ENCODE measurements at regions not wholly inside any gene's neighbourhood (a gene's known extent, or its start where the extent isn't known, plus 50 kb on each side); places are given as distances from the start of the nearest gene placed in this dataset.

- no CpG with 5 or more reads among the region's 5 CpGs for WGBS (ENCODE audit: extremely low coverage, insufficient coverage, insufficient read length)
- Histone ChIP-seq H4K8ac (ENCODE audit: low read depth, low read length) (no peak overlapping the region), H2AFZ (ENCODE audit: insufficient read depth, low read length, poor library complexity) (no peak overlapping the region)
Observed at GRCh38 chr2:7780321-7780720, 863.1 kb downstream of the RNF144A start.

GRCh38 chr2:7785700-7786099, 868.5 kb downstream of the RNF144A start:
- no peak overlapping the region for H2BK120ac ChIP-seq (ENCODE audit: insufficient read depth, low read length, poor library complexity)
- H4K12ac ChIP-seq (ENCODE audit: low read depth, low read length), result no peak overlapping the region
- no peak overlapping the region for H2AK5ac ChIP-seq (ENCODE audit: low read length)
- H3K9ac ChIP-seq (ENCODE audit: low read length), result no peak overlapping the region
- H4K8ac ChIP-seq (ENCODE audit: low read depth, low read length), result no peak overlapping the region
- H3K27ac ChIP-seq (ENCODE audit: low read depth, low read length), result no peak overlapping the region
- no peak overlapping the region for H3K18ac ChIP-seq (ENCODE audit: low read length)
- H4K91ac ChIP-seq (ENCODE audit: low read depth, low read length), result no peak overlapping the region
- H3K23ac ChIP-seq (ENCODE audit: low read length), result no peak overlapping the region
- no peaks in the 10 kb centered on the region for H3K4me1 ChIP-seq (ENCODE audit: control insufficient read depth in 1 of 2, insufficient read depth in 2 of 2, low read length in 2 of 2)
- H3K14ac ChIP-seq (ENCODE audit: low read length), result no peak overlapping the region
- H3K79me1 ChIP-seq (ENCODE audit: low read length), result no peaks in the 10 kb centered on the region
- no peak for DNase-seq
- no peaks in the 10 kb centered on the region for H3K79me2 ChIP-seq (ENCODE audit: control insufficient read depth, insufficient read depth, low read length, poor library complexity)
- H2BK5ac ChIP-seq (ENCODE audit: low read depth, low read length, poor library complexity), result no peak overlapping the region
- H3K4me3 ChIP-seq (ENCODE audit: low read depth, low read length), result no peak overlapping the region
- no peaks in the 10 kb centered on the region for H3K36me3 ChIP-seq (ENCODE audit: control insufficient read depth in 1 of 2, insufficient read depth in 2 of 2, low read length in 2 of 2)
- H3K27me3 ChIP-seq (ENCODE audit: insufficient read depth, low read length), result no peaks in the 10 kb centered on the region
- no peaks in the 10 kb centered on the region for H3K9me3 ChIP-seq (ENCODE audit: insufficient read depth, low read depth, low read length)
- H2BK12ac ChIP-seq (ENCODE audit: low read length), result no peak overlapping the region
- H3K4me2 ChIP-seq (ENCODE audit: low read length), result no peak overlapping the region
- H3K4ac ChIP-seq (ENCODE audit: low read depth, low read length), result no peak overlapping the region
- H2AFZ ChIP-seq (ENCODE audit: insufficient read depth, low read length, poor library complexity), result no peak overlapping the region
- no CpG with 5 or more reads among the region's 4 CpGs for WGBS (ENCODE audit: extremely low coverage, insufficient coverage, insufficient read length)

More at GRCh38 chr2:7780321-7780720, 863.1 kb downstream of the RNF144A start:
- Histone ChIP-seq H3K14ac (ENCODE audit: low read length) (no peak overlapping the region), H2AK5ac (ENCODE audit: low read length) (no peak overlapping the region), H3K9me3 (ENCODE audit: insufficient read depth, low read depth, low read length) (no peaks in the 10 kb centered on the region), H3K23ac (ENCODE audit: low read length) (no peak overlapping the region), H3K4me1 (ENCODE audit: control insufficient read depth in 1 of 2, insufficient read depth in 2 of 2, low read length in 2 of 2) (no peaks in the 10 kb centered on the region), H3K4me3 (ENCODE audit: low read depth, low read length) (no peak overlapping the region), H4K12ac (ENCODE audit: low read depth, low read length) (no peak overlapping the region), H3K18ac (ENCODE audit: low read length) (no peak overlapping the region), H3K79me2 (ENCODE audit: control insufficient read depth, insufficient read depth, low read length, poor library complexity) (no peaks in the 10 kb centered on the region), H3K9ac (ENCODE audit: low read length) (no peak overlapping the region), H3K79me1 (ENCODE audit: low read length) (no peaks in the 10 kb centered on the region), H3K27me3 (ENCODE audit: insufficient read depth, low read length) (no peaks in the 10 kb centered on the region), H4K91ac (ENCODE audit: low read depth, low read length) (no peak overlapping the region), H3K4me2 (ENCODE audit: low read length) (no peak overlapping the region), H2BK120ac (ENCODE audit: insufficient read depth, low read length, poor library complexity) (no peak overlapping the region), H3K27ac (ENCODE audit: low read depth, low read length) (no peak overlapping the region), H2BK5ac (ENCODE audit: low read depth, low read length, poor library complexity) (no peak overlapping the region), H2BK12ac (ENCODE audit: low read length) (no peak overlapping the region), H3K36me3 (ENCODE audit: control insufficient read depth in 1 of 2, insufficient read depth in 2 of 2, low read length in 2 of 2) (no peaks in the 10 kb centered on the region), H3K4ac (ENCODE audit: low read depth, low read length) (no peak overlapping the region)
- no peak for DNase-seq

GRCh38 chr2:7788736-7789135, 871.5 kb downstream of the RNF144A start:
- no peak overlapping the region for H2AK5ac ChIP-seq (ENCODE audit: low read length)
- no peak overlapping the region for H3K23ac ChIP-seq (ENCODE audit: low read length)
- no peak overlapping the region for H2AFZ ChIP-seq (ENCODE audit: insufficient read depth, low read length, poor library complexity)
- no peaks in the 10 kb centered on the region for H3K36me3 ChIP-seq (ENCODE audit: control insufficient read depth in 1 of 2, insufficient read depth in 2 of 2, low read length in 2 of 2)
- H3K79me2 ChIP-seq (ENCODE audit: control insufficient read depth, insufficient read depth, low read length, poor library complexity), result no peaks in the 10 kb centered on the region
- no peak overlapping the region for H3K18ac ChIP-seq (ENCODE audit: low read length)
- no peak overlapping the region for H4K91ac ChIP-seq (ENCODE audit: low read depth, low read length)
- no peak overlapping the region for H4K12ac ChIP-seq (ENCODE audit: low read depth, low read length)
- no peaks in the 10 kb centered on the region for H3K27me3 ChIP-seq (ENCODE audit: insufficient read depth, low read length)
- H3K4me2 ChIP-seq (ENCODE audit: low read length), result no peak overlapping the region
- H3K79me1 ChIP-seq (ENCODE audit: low read length), result no peaks in the 10 kb centered on the region
- no peak overlapping the region for H3K4me3 ChIP-seq (ENCODE audit: low read depth, low read length)
- no peak overlapping the region for H3K14ac ChIP-seq (ENCODE audit: low read length)
- no peaks in the 10 kb centered on the region for H3K9me3 ChIP-seq (ENCODE audit: insufficient read depth, low read depth, low read length)
- no peaks in the 10 kb centered on the region for H3K4me1 ChIP-seq (ENCODE audit: control insufficient read depth in 1 of 2, insufficient read depth in 2 of 2, low read length in 2 of 2)
- H4K8ac ChIP-seq (ENCODE audit: low read depth, low read length), result no peak overlapping the region
- no peak overlapping the region for H2BK120ac ChIP-seq (ENCODE audit: insufficient read depth, low read length, poor library complexity)
- H3K27ac ChIP-seq (ENCODE audit: low read depth, low read length), result no peak overlapping the region
- H3K4ac ChIP-seq (ENCODE audit: low read depth, low read length), result no peak overlapping the region
- no CpG with 5 or more reads among the region's 8 CpGs for WGBS (ENCODE audit: extremely low coverage, insufficient coverage, insufficient read length)
- no peak overlapping the region for H3K9ac ChIP-seq (ENCODE audit: low read length)
- no peak overlapping the region for H2BK5ac ChIP-seq (ENCODE audit: low read depth, low read length, poor library complexity)
- no peak for DNase-seq
- H2BK12ac ChIP-seq (ENCODE audit: low read length), result no peak overlapping the region

DNA sequence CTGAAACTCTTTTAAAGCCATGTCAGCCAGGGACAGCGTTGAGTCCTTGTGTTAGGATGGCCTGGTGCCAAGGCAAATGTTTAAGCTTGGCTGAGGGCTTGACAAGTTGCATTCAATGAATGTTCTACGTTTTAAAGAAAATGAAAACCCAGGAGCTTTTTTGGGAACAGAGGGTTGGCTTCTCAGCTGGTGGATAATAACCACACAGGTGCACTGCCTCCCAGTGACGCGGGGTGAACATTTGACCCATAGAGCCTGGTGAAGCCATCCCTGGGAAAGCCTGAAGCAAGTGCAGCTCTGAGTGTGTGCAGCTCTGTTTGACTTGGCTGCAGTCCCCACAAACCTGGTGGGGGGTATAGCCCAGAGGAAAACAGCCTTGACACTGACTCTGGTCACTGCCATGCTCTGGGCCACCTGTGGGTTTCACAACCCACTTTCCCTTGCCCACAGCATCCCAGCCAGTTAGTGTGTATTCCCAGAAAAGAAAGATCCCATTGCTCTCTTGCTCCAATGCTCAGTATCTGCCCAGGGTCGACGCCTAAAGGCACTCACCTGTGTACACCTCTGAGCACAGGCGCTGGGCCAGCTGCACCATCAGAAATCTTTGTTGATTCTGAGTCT, 874.9 kb downstream of the RNF144A start:
- H3K27me3 ChIP-seq (ENCODE audit: insufficient read depth, low read length), result no peaks in the 10 kb centered on the region

More for the DNA sequence above, 874.9 kb downstream of the RNF144A start:
- H3K27ac ChIP-seq (ENCODE audit: low read depth, low read length), result no peak overlapping the region
- H4K91ac ChIP-seq (ENCODE audit: low read depth, low read length), result no peak overlapping the region
- no peak overlapping the region for H3K4me2 ChIP-seq (ENCODE audit: low read length)
- no peak overlapping the region for H3K9ac ChIP-seq (ENCODE audit: low read length)
- no peak overlapping the region for H4K8ac ChIP-seq (ENCODE audit: low read depth, low read length)
- no peak overlapping the region for H2AFZ ChIP-seq (ENCODE audit: insufficient read depth, low read length, poor library complexity)
- no peaks in the 10 kb centered on the region for H3K79me1 ChIP-seq (ENCODE audit: low read length)
- DNase-seq, result no peak
- H3K4me1 ChIP-seq (ENCODE audit: control insufficient read depth in 1 of 2, insufficient read depth in 2 of 2, low read length in 2 of 2), result no peaks in the 10 kb centered on the region
- no peak overlapping the region for H4K12ac ChIP-seq (ENCODE audit: low read depth, low read length)
- no peak overlapping the region for H3K4me3 ChIP-seq (ENCODE audit: low read depth, low read length)
- no peak overlapping the region for H3K4ac ChIP-seq (ENCODE audit: low read depth, low read length)
- H2AK5ac ChIP-seq (ENCODE audit: low read length), result no peak overlapping the region
- no peak overlapping the region for H2BK12ac ChIP-seq (ENCODE audit: low read length)
- H3K14ac ChIP-seq (ENCODE audit: low read length), result no peak overlapping the region
- no peaks in the 10 kb centered on the region for H3K9me3 ChIP-seq (ENCODE audit: insufficient read depth, low read depth, low read length)
- no peak overlapping the region for H3K18ac ChIP-seq (ENCODE audit: low read length)
- WGBS (ENCODE audit: extremely low coverage, insufficient coverage, insufficient read length), result no CpG with 5 or more reads among the region's 7 CpGs
- H3K36me3 ChIP-seq (ENCODE audit: control insufficient read depth in 1 of 2, insufficient read depth in 2 of 2, low read length in 2 of 2), result no peaks in the 10 kb centered on the region
- no peak overlapping the region for H2BK120ac ChIP-seq (ENCODE audit: insufficient read depth, low read length, poor library complexity)
- no peak overlapping the region for H3K23ac ChIP-seq (ENCODE audit: low read length)
- no peak overlapping the region for H2BK5ac ChIP-seq (ENCODE audit: low read depth, low read length, poor library complexity)
- H3K79me2 ChIP-seq (ENCODE audit: control insufficient read depth, insufficient read depth, low read length, poor library complexity), result no peaks in the 10 kb centered on the region

Measured in trophoblast cell (in vitro differentiated cells and primary cell).